Hypothalamus (tissue), 51 donors: ENCODE measurements at regions not wholly inside any gene's neighbourhood (a gene's known extent, or its start where the extent isn't known, plus 50 kb on each side); places are given as distances from the start of the nearest gene placed in this dataset.

Experiments
- DNase-seq, 51 donors: peaks; one replicate each; lab custom pipeline; 2025; lab: John Stamatoyannopoulos, UW

GRCh38 chr4:175125410-175126068 is 207.4 kb downstream of the ADAM29 start:
- DNase-seq = no peak

- no peak for DNase-seq
Measured at GRCh38 chr4:175127314-175127713, 209.2 kb downstream of the ADAM29 start.

- no peak for DNase-seq
Measured at GRCh38 chr4:175129797-175130196, 211.6 kb downstream of the ADAM29 start.

- no peak for DNase-seq
Measured at GRCh38 chr4:175139205-175139604, 221.0 kb downstream of the ADAM29 start.

- no peak for DNase-seq
Measured at GRCh38 chr4:175143116-175143515, 225.0 kb downstream of the ADAM29 start.

GRCh38 chr4:175146799-175147198 is 228.6 kb downstream of the ADAM29 start:
- DNase-seq = no peak

GRCh38 chr4:175147233-175147632 is 229.1 kb downstream of the ADAM29 start:
- DNase-seq = no peak

GRCh38 chr4:175166020-175166419 is 247.9 kb downstream of the ADAM29 start:
- no peak for DNase-seq

GRCh38 chr4:175176710-175177109 is 258.6 kb downstream of the ADAM29 start:
- DNase-seq = no peak

- DNase-seq = no peak
Measured at GRCh38 chr4:175190654-175191053, 272.5 kb downstream of the ADAM29 start.

GRCh38 chr4:175198056-175198455 is 279.9 kb downstream of the ADAM29 start:
- DNase-seq = no peak

GRCh38 chr4:175215208-175215607 is 297.1 kb downstream of the ADAM29 start:
- no peak for DNase-seq

- DNase-seq = no peak
Measured at GRCh38 chr4:175215657-175216056, 297.5 kb downstream of the ADAM29 start.

- no peak for DNase-seq
Measured at GRCh38 chr4:175229154-175229553, 311.0 kb downstream of the ADAM29 start.

GRCh38 chr4:175234162-175234561 is 316.0 kb downstream of the ADAM29 start:
- no peak for DNase-seq

- no peak for DNase-seq
Measured at GRCh38 chr4:175238827-175239517, 320.8 kb downstream of the ADAM29 start.

GRCh38 chr4:175246941-175247340 is 328.8 kb downstream of the ADAM29 start:
- no peak for DNase-seq

GRCh38 chr4:175252642-175253041 is 334.5 kb downstream of the ADAM29 start:
- DNase-seq = no peak

GRCh38 chr4:175253184-175253902 is 335.2 kb downstream of the ADAM29 start:
- DNase-seq = no peak

- DNase-seq = no peak
Measured at GRCh38 chr4:175263537-175263936, 345.4 kb downstream of the ADAM29 start.

- no peak for DNase-seq
Measured at GRCh38 chr4:175271010-175271630, 353.0 kb downstream of the ADAM29 start.
